AG04449 (cell line): ENCODE measurements at regions not wholly inside any gene's neighbourhood (a gene's known extent, or its start where the extent isn't known, plus 50 kb on each side); places are given as distances from the start of the nearest gene placed in this dataset.

ENCODE experiments used
- CTCF ChIA-PET: fragments of 350-600 bp; formaldehyde crosslinking; extraction: SDS; loops from one replicate; lab custom pipeline; 2021; ENCODE audit warnings: antibody characterized with exemption; lab: Yijun Ruan, JAX
- POLR2A ChIA-PET: fragments of 400-600, 350-600 bp; formaldehyde crosslinking; extraction: SDS; loops from one replicate; lab custom pipeline; 2020; ENCODE audit warnings: antibody characterized with exemption, inconsistent platforms; lab: Yijun Ruan, JAX
- DNase-seq: peaks from one replicate; pipeline ENCODE4 v3.0.0-alpha.2; 2010; ENCODE audit warnings: low read depth, low spot score
- H3K4me3 ChIP-seq: 2 replicates; pipeline ENCODE4 v1.5.1; 2011; ENCODE audit warnings: low read depth, mild to moderate bottlenecking, control low read depth, low read length
- CTCF ChIP-seq: IDR thresholded peaks from one replicate; pipeline ENCODE4 v1.5.1; 2011; ENCODE audit warnings: mild to moderate bottlenecking, moderate library complexity, low read length, control low read depth, inconsistent platforms; ENCODE audit not compliant: insufficient read depth; ENCODE audit errors: missing control alignments

DNA sequence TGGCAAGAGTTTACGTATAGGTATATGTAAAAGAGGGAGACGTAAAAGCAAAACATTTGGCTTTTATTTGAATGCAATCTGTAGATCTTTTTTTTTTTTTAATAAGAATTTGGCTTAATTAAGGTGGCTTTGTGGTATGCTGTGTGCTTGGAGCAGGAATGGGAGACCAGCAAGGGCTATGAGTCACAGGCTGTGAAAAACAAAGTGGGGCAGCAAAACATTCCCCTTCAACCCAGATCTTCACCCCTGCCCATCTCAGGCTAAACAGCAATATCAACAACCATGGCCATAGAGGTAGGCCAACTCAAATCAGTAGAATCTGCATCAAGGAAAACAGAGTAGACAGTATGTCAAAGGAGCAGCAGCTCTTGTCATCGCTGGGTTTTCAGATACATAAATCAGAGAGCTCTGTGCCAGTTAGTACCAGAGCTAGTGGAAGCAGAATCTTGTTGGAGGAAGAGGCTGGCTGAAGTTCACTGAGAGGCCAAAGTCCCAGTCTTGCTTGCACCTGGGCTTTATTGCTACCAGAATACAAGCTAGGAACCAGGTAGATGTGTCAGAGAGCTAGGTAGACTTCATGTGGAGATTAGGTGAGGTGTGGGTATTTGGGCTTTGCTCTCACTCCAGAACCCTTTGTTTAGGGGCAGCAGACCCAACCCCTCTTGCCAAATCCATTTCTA is 191.5 kb upstream of the FANCL start:
- no peak for TF ChIP-seq CTCF
- DNase-seq: no peak
- no peak overlapping the region for H3K4me3 ChIP-seq
- POLR2A ChIA-PET: no interaction called here
- CTCF ChIA-PET: no interaction called here

DNA sequence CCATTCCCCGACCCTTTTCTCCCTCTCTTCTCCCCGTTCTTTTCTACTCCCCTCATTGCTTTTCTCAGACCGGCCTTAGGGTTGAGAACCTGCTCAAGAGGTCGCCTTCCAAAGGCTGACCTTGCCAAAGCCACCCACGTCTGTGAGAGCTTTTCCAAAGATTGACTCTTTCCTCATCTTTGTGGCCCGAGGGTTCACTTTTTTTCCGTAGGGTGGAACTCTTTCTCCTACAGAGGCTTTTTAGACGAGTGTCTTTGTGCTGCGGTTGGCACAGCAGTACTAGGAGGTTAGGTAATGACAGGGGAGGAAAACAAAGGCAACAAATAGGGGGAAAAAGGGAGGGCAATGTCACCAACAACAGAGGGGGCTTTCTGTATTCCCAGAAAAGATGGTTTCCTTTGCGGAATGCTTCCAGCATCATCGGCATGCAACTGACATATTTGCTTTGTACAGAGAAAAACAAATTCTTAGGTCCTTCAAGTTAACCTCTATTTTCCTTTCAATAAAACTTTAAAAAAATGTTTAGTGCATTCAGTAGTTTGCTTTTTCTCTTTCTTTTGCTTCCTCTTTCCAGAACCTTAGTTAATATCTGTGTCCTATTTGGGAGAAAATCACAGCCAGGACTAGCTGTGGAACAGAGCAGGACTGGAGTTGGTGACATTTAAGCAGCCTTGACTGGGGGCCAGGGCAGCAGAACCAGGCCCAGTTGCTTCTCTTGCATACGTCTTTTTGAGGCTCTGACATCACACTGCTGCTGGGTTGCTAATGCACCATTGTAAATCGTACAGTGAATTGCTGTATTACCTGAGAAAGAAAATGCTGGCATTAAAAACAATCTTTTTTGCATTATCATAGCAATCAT is 188.1 kb upstream of the FANCL start:
- DNase-seq: no peak
- CTCF ChIA-PET: no interaction called here
- peak overlapping the region; percentile 27 for H3K4me3 ChIP-seq
- POLR2A ChIA-PET: no interaction called here
- TF ChIP-seq CTCF: no peak

- peak overlapping the region; percentile 54 for H3K4me3 ChIP-seq
- CTCF ChIA-PET: interaction anchor here (1.7 kb wide), 1 partner anchor 523 kb away, joined by 4 read pairs; no protein-coding TSS in a partner anchor
- DNase-seq: no peak
- POLR2A ChIA-PET: no interaction called here
- no peak for TF ChIP-seq CTCF
These were observed 187.2 kb upstream of the FANCL start for GRCh38 chr2:58428096-58429013.

DNA sequence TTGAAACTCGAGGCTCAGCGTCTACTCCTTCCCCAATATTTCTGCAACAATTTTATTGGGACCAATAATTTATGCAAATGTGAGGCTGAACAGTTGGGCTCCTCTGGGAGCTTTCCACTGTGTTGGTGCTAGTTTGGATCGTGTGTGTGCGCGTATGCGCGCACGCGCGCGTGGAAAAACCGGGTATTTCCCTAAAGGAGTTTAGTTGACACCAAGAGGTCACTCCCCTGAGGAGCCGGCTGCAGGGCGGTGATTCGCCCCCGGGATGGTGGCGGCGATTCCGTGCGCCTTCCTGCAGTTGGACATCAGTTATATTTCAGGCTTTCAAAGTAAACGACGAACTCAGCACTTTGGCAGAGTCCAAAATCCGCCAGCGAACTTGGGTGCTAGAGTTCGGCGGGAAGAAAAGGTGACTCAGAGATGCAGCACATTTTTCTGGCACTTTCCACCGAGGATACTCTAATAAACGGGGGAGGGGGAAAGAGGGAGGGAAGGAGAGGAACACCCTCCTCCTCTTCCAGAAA is 186.5 kb upstream of the FANCL start:
- no peak for DNase-seq
- H3K4me3 ChIP-seq: peak overlapping the region; percentile 54
- ChIA-PET CTCF (interaction anchor here (1.7 kb wide), 1 partner anchor 522 kb away, joined by 4 read pairs; no protein-coding TSS in a partner anchor), POLR2A (no interaction called here)
- TF ChIP-seq CTCF: no peak

- ChIA-PET CTCF (interaction anchor here (1.2 kb wide), 1 partner anchor 23 kb away, joined by 3 read pairs; no protein-coding TSS in a partner anchor), POLR2A (no interaction called here)
- no peak overlapping the region for H3K4me3 ChIP-seq
- DNase-seq: no peak
- no peak for TF ChIP-seq CTCF
These were observed 184.2 kb upstream of the FANCL start for GRCh38 chr2:58425368-58425767.
